Left lung (tissue), 4 donors: ENCODE measurements at regions not wholly inside any gene's neighbourhood (a gene's known extent, or its start where the extent isn't known, plus 50 kb on each side); places are given as distances from the start of the nearest gene placed in this dataset.

Experiments
- ATAC-seq: fragments of 200-7000 bp; cut with Tn5 transposase; one replicate; pipeline ENCODE4 v1.9.1; 2020; ENCODE audit warnings: moderate library complexity
- DNase-seq, 4 donors: peaks; one replicate each; pipeline ENCODE4 v3.0.0-alpha.2; 2013 to 2020
- H3K27ac ChIP-seq, 2 donors: fragments of 200-600 bp; sonication (generic) in 1 of 2; one replicate each; pipeline versions ENCODE4 v1.5.0 to v1.8.0; 2020 to 2021
- H3K27me3 ChIP-seq, 2 donors: fragments of 200-600 bp; sonication (generic) in 1 of 2; one replicate each; pipeline versions ENCODE4 v1.5.0 to v1.8.0; 2020 to 2021
- H3K36me3 ChIP-seq, 2 donors: fragments of 200-600 bp; sonication (generic) in 1 of 2; one replicate each; pipeline versions ENCODE4 v1.5.0 to v1.8.0; 2020 to 2021
- H3K4me1 ChIP-seq, 2 donors: fragments of 200-600 bp; one replicate each; pipeline ENCODE4 v1.8.0; 2021
- H3K4me3 ChIP-seq, 2 donors: fragments of 200-600 bp; sonication (generic) in 1 of 2; one replicate each; pipeline versions ENCODE4 v1.5.0 to v1.8.0; 2020 to 2021; ENCODE audit warnings: mild to moderate bottlenecking in 1 of 2
- H3K9me3 ChIP-seq, 2 donors: fragments of 200-600 bp; sonication (generic) in 1 of 2; one replicate each; pipeline versions ENCODE4 v1.5.0 to v1.8.0; 2020 to 2021
- CTCF ChIP-seq, 2 donors: fragments of 200-600 bp; sonication (generic) in 1 of 2; IDR thresholded peaks; one replicate each; pipeline versions ENCODE4 v1.5.0 to v1.8.0; 2021; ENCODE audit warnings: antibody characterized with exemption in 2 of 2
- intact Hi-C, 2 donors: fragments of 100-400 bp; cut with DNase I; formaldehyde crosslinking; loops; one replicate each; pipeline versions ENCODE4 v1.11.2 to v1.14.2; 2022
- donor health status: DM: no; HTN: yes; CAD: no.
- donor health status: DM: no; HTN: no; CAD: no.

GRCh38 chr21:16022921-16023320 lies 293.1 kb downstream of the USP25 start:
- no peak overlapping the region for H3K27ac ChIP-seq
- no peaks in the 10 kb centered on the region for H3K36me3 ChIP-seq
- H3K4me1 ChIP-seq, result no peaks in the 10 kb centered on the region
- H3K4me3 ChIP-seq, result no peak overlapping the region
- no peak for TF ChIP-seq CTCF (IDR thresholded peaks at IDR 0.05)
- intact Hi-C loops, result no loop called here
- ATAC-seq (no peak), DNase-seq (no peak)
- H3K27me3 ChIP-seq, result no peaks in the 10 kb centered on the region
- no peaks in the 10 kb centered on the region for H3K9me3 ChIP-seq

- Histone ChIP-seq H3K9me3 (no peaks in the 10 kb centered on the region), H3K4me3 (no peak overlapping the region), H3K36me3 (no peaks in the 10 kb centered on the region), H3K27ac (no peak overlapping the region), H3K4me1 (no peaks in the 10 kb centered on the region), H3K27me3 (no peaks in the 10 kb centered on the region)
- TF ChIP-seq CTCF (IDR thresholded peaks at IDR 0.05), result no peak
- intact Hi-C loops, result no loop called here
- ATAC-seq (no peak), DNase-seq (no peak)
Observed at GRCh38 chr21:16028142-16028541, 298.4 kb downstream of the USP25 start.

GRCh38 chr21:16028941-16029464 lies 299.2 kb downstream of the USP25 start:
- no peak for DNase-seq
- Histone ChIP-seq H3K4me1 (no peaks in the 10 kb centered on the region), H3K4me3 (no peak overlapping the region), H3K36me3 (no peaks in the 10 kb centered on the region), H3K27ac (no peak overlapping the region), H3K9me3 (no peaks in the 10 kb centered on the region), H3K27me3 (no peaks in the 10 kb centered on the region)
- no peak for ATAC-seq
- intact Hi-C loops, result no loop called here
- no peak for TF ChIP-seq CTCF (IDR thresholded peaks at IDR 0.05)

GRCh38 chr21:16033193-16033592 lies 303.4 kb downstream of the USP25 start:
- intact Hi-C loops, result no loop called here
- Histone ChIP-seq H3K36me3 (no peaks in the 10 kb centered on the region), H3K9me3 (no peaks in the 10 kb centered on the region), H3K4me1 (no peaks in the 10 kb centered on the region), H3K27ac (no peak overlapping the region), H3K4me3 (no peak overlapping the region), H3K27me3 (no peaks in the 10 kb centered on the region)
- ATAC-seq (no peak), DNase-seq (no peak)
- TF ChIP-seq CTCF (IDR thresholded peaks at IDR 0.05), result no peak

GRCh38 chr21:16034446-16035190 lies 304.8 kb downstream of the USP25 start:
- Histone ChIP-seq H3K4me1 (no peaks in the 10 kb centered on the region), H3K36me3 (no peaks in the 10 kb centered on the region), H3K27me3 (no peaks in the 10 kb centered on the region), H3K4me3 (no peak overlapping the region), H3K27ac (no peak overlapping the region), H3K9me3 (no peaks in the 10 kb centered on the region)
- no peak for ATAC-seq
- intact Hi-C loops, result no loop called here
- TF ChIP-seq CTCF (IDR thresholded peaks at IDR 0.05), result no peak
- DNase-seq, result no peak
